Right lobe of liver (tissue), 4 donors: ENCODE measurements at regions not wholly inside any gene's neighbourhood (a gene's known extent, or its start where the extent isn't known, plus 50 kb on each side); places are given as distances from the start of the nearest gene placed in this dataset.

ENCODE experiments used
- POLR2A ChIP-seq: fragments of 450-650 bp; IDR thresholded peaks from one replicate; pipeline ENCODE4 v1.6.1; 2017; ENCODE audit warnings: antibody characterized with exemption, mild to moderate bottlenecking
- TF ChIP-seq, protein P1 (sequence below), 4 donors: fragments of 200-600 bp in 3 of 4; fragments of 450-650 bp in 1 of 4; IDR thresholded peaks; one replicate each; pipeline versions ENCODE4 v1.5.1 to v1.8.0; 2016 to 2022; ENCODE audit warnings: antibody characterized with exemption in 4 of 4, mild to moderate bottlenecking in 2 of 4
- donor health status: DM: no; HTN: no; CAD: no.
- donor health status: DM: no; HTN: no; CAD: no.
- donor health status: DM: no; HTN: yes; CAD: no.

DNA sequence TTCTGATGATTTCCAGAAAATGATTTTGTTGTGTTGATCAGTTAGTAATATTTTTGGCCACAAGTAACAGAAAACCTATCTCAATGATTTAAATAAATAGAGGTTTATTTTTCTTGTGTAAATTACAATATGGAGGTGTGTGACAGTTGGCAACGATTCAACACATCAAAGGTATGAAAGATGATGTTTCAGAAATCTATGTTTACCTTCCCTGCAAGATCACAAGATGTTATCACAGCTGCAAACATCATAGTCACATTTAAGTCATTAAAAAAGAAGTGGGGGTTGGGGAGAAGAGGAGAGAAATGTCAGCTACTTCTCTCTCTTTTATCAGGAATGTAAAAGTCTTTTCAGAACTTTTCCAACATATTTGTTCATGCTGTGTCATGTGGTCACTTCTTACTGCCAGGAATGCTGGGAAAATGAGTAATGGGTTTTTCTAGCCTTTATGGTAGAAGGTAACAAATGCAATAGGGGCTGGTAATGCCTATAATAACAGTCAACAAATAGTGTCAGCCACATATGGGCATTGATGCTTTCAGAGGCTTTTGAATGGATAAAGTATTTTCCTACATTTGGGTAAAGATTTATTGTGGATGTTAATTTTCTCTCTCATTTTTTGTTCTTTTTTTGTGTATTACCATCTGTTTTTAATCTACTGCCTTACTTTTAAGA, 742.7 kb downstream of the TLE1 start:
- TF ChIP-seq, protein P1, sequence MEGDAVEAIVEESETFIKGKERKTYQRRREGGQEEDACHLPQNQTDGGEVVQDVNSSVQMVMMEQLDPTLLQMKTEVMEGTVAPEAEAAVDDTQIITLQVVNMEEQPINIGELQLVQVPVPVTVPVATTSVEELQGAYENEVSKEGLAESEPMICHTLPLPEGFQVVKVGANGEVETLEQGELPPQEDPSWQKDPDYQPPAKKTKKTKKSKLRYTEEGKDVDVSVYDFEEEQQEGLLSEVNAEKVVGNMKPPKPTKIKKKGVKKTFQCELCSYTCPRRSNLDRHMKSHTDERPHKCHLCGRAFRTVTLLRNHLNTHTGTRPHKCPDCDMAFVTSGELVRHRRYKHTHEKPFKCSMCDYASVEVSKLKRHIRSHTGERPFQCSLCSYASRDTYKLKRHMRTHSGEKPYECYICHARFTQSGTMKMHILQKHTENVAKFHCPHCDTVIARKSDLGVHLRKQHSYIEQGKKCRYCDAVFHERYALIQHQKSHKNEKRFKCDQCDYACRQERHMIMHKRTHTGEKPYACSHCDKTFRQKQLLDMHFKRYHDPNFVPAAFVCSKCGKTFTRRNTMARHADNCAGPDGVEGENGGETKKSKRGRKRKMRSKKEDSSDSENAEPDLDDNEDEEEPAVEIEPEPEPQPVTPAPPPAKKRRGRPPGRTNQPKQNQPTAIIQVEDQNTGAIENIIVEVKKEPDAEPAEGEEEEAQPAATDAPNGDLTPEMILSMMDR (IDR thresholded peaks at IDR 0.05), result no peak
- TF ChIP-seq POLR2A, result no peak
